ENCODE measurements at regions not wholly inside any gene's neighbourhood (a gene's known extent, or its start where the extent isn't known, plus 50 kb on each side); places are given as distances from the start of the nearest gene placed in this dataset.

GRCh38 chr5:26192486-26192885 is 845.9 kb downstream of the CDH9 start:
- no peak for TF ChIP-seq POU2F2 (IDR thresholded peaks at IDR 0.05; ENCODE audit: low read depth, low read length)
- no peak for TF ChIP-seq POLR2AphosphoS5 (IDR thresholded peaks at IDR 0.05; ENCODE audit: low read depth, low read length)
- no peak for TF ChIP-seq POLR2A (IDR thresholded peaks at IDR 0.05; ENCODE audit: low read depth, low read length)
